Loucy (cell line): ENCODE measurements at regions not wholly inside any gene's neighbourhood (a gene's known extent, or its start where the extent isn't known, plus 50 kb on each side); places are given as distances from the start of the nearest gene placed in this dataset.

Experiments
- CTCF ChIP-seq: fragments of 200-600 bp; sonication (generic); conservative IDR thresholded peaks from 2 replicates; pipeline ENCODE4 v1.5.1; 2014; ENCODE audit warnings: mild to moderate bottlenecking, antibody characterized with exemption, low read length
- EZH2phosphoT487 ChIP-seq: fragments of 200-600 bp; IDR thresholded peaks from 2 replicates; pipeline ENCODE4 v1.6.1; 2018; ENCODE audit warnings: antibody characterized with exemption, mild to moderate bottlenecking, moderate library complexity, borderline replicate concordance

GRCh38 chr5:61678966-61679365 lies 346.9 kb downstream of the ZSWIM6 start:
- no peak for TF ChIP-seq CTCF
- TF ChIP-seq EZH2phosphoT487 = no peak
